ENCODE measurements at regions not wholly inside any gene's neighbourhood (a gene's known extent, or its start where the extent isn't known, plus 50 kb on each side); places are given as distances from the start of the nearest gene placed in this dataset.

GRCh38 chr10:78828647-78829539, 239.9 kb upstream of the ZMIZ1 start:
- WGBS (ENCODE audit: insufficient coverage, low lambda C conversion rate) = no CpG with 5 or more reads among the region's 24 CpGs
- no peaks in the 10 kb centered on the region for H3K9me3 ChIP-seq (ENCODE audit: control insufficient read depth, low read depth, low read length)
- no peaks in the 10 kb centered on the region for H3K27me3 ChIP-seq (ENCODE audit: control insufficient read depth, insufficient read depth, low read length)
- no peaks in the 10 kb centered on the region for H3K4me1 ChIP-seq (ENCODE audit: control insufficient read depth, insufficient read depth, low read length)
- DNase-seq = no peak
- H3K36me3 ChIP-seq (ENCODE audit: control insufficient read depth, insufficient read depth, low read length) = no peaks in the 10 kb centered on the region
- no peak overlapping the region for H3K4me3 ChIP-seq (ENCODE audit: low read length)
- H3K27ac ChIP-seq (ENCODE audit: low read length) = no peak overlapping the region

DNA sequence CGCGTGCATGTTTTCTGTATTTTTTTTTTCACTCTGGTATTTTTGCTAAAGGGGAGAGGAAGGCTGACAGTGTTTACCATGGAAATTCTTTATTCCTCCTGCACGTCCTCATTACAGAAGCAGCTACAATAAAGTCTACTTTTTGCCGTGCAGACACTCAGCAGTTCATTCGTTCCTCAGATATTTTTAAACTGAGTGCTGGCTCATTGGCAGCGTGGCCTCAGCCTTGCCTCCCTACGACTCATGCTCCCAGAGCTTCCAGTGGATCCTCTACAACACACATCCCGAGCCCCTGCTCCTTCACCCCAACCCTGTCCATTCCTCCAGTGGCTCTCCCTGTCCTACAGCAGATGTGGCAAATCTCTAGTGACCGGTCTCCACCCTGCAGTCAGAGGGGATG, 239.2 kb upstream of the ZMIZ1 start:
- no peak overlapping the region for H3K27ac ChIP-seq (ENCODE audit: low read length)
- no peaks in the 10 kb centered on the region for H3K4me1 ChIP-seq (ENCODE audit: control insufficient read depth, insufficient read depth, low read length)
- no peak overlapping the region for H3K4me3 ChIP-seq (ENCODE audit: low read length)
- WGBS (ENCODE audit: insufficient coverage, low lambda C conversion rate) = 67% methylated on average over 1 of the region's 9 CpGs
- H3K27me3 ChIP-seq (ENCODE audit: control insufficient read depth, insufficient read depth, low read length) = no peaks in the 10 kb centered on the region
- no peaks in the 10 kb centered on the region for H3K9me3 ChIP-seq (ENCODE audit: control insufficient read depth, low read depth, low read length)
- DNase-seq = no peak
- H3K36me3 ChIP-seq (ENCODE audit: control insufficient read depth, insufficient read depth, low read length) = no peaks in the 10 kb centered on the region

DNA sequence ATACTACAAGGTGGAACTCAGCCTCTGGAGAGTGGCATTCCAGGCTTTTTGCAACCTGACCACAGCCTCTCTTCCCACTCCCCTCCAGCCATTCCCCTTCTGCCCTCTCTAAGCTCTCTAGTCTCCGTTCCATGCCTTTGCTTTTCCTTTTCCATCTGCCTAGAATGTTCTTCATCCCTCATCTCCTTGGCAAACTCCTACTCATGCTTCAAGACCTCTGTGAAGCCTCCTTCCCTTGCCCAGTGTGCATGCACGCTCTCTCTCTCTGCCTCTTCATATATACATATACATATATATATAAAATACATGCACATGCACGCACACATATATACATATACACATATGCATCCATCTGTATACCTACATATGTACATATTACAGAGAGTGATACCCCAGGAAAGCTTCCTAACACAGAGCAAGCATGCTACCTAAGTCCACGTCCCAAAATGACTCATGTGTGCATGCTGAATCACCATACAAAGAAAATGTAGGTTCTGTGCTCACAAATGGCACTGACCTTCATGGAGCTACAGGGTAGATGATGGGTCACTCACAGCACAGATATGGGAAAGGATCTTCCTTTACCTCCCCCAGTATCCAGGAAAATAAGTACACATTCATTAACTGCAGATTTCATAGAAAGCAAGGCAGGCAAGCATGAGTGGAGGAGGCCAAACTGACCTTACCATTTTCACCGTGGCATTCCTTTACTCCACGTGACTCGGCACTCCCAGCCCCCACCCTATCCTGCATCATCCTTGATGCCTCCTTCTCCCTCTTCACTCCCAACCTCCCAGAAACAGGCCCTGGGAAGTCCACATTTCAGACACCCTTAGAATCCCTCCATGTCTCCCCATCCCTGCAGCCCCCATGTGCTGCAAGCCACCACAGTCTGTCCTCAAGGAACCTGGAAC, 238.4 kb upstream of the ZMIZ1 start:
- Histone ChIP-seq H3K4me3 (ENCODE audit: low read length) (no peak overlapping the region), H3K4me1 (ENCODE audit: control insufficient read depth, insufficient read depth, low read length) (no peaks in the 10 kb centered on the region), H3K36me3 (ENCODE audit: control insufficient read depth, insufficient read depth, low read length) (no peaks in the 10 kb centered on the region), H3K9me3 (ENCODE audit: control insufficient read depth, low read depth, low read length) (no peaks in the 10 kb centered on the region), H3K27me3 (ENCODE audit: control insufficient read depth, insufficient read depth, low read length) (no peaks in the 10 kb centered on the region), H3K27ac (ENCODE audit: low read length) (no peak overlapping the region)
- WGBS (ENCODE audit: insufficient coverage, low lambda C conversion rate) = no CpG with 5 or more reads among the region's 7 CpGs
- DNase-seq = no peak

GRCh38 chr10:78830976-78831375, 237.8 kb upstream of the ZMIZ1 start:
- no peak for DNase-seq
- H3K27me3 ChIP-seq (ENCODE audit: control insufficient read depth, insufficient read depth, low read length) = no peaks in the 10 kb centered on the region
- WGBS (ENCODE audit: insufficient coverage, low lambda C conversion rate) = no CpG with 5 or more reads among the region's 7 CpGs
- no peaks in the 10 kb centered on the region for H3K9me3 ChIP-seq (ENCODE audit: control insufficient read depth, low read depth, low read length)
- no peak overlapping the region for H3K27ac ChIP-seq (ENCODE audit: low read length)
- no peaks in the 10 kb centered on the region for H3K4me1 ChIP-seq (ENCODE audit: control insufficient read depth, insufficient read depth, low read length)
- no peaks in the 10 kb centered on the region for H3K36me3 ChIP-seq (ENCODE audit: control insufficient read depth, insufficient read depth, low read length)
- H3K4me3 ChIP-seq (ENCODE audit: low read length) = no peak overlapping the region

DNA sequence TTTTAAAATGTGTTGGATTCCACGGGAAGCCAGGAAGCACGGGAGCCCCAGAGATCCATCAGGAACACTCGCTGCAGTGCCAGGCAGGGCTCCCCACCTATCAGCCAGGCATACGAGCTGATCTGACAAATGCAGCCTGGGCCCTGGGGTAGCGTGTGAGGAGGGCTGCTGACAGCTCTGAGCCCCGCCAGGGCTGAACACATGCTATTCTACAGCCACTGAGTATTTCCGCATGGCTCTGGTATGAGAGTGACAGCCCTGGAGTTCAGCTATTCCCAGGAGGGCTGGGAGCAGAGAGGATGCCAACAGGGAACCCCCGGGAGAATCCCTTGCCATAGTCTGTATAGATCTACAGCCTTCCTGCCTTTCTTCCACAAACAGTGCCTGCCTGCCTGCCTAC, 237.3 kb upstream of the ZMIZ1 start:
- H3K4me3 ChIP-seq (ENCODE audit: low read length) = no peak overlapping the region
- no peak for DNase-seq
- no CpG with 5 or more reads among the region's 8 CpGs for WGBS (ENCODE audit: insufficient coverage, low lambda C conversion rate)
- H3K4me1 ChIP-seq (ENCODE audit: control insufficient read depth, insufficient read depth, low read length) = no peaks in the 10 kb centered on the region
- no peaks in the 10 kb centered on the region for H3K9me3 ChIP-seq (ENCODE audit: control insufficient read depth, low read depth, low read length)
- H3K27ac ChIP-seq (ENCODE audit: low read length) = no peak overlapping the region
- no peaks in the 10 kb centered on the region for H3K36me3 ChIP-seq (ENCODE audit: control insufficient read depth, insufficient read depth, low read length)
- H3K27me3 ChIP-seq (ENCODE audit: control insufficient read depth, insufficient read depth, low read length) = no peaks in the 10 kb centered on the region

DNA sequence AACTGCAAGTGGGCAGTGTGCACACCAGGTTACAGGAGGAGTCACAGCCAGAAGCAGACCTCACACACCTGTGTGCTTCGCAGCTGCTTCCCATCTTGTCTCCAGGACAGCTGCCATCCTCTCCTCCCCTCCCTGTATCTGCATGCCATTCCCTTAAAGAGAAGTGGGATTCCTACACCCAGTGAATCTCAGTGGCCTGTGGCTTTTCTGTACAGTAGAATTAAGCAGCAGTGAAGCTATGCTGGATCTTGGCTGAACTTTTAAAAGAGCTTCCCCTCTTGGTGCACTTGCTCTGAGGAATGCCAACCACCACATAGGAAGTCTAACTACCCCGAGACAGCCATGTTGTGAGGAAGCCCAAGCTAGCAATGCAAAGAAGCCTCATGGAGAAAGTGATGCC, 236.5 kb upstream of the ZMIZ1 start:
- WGBS (ENCODE audit: insufficient coverage, low lambda C conversion rate) = no CpG with 5 or more reads among the region's 2 CpGs
- no peaks in the 10 kb centered on the region for H3K9me3 ChIP-seq (ENCODE audit: control insufficient read depth, low read depth, low read length)
- DNase-seq = no peak
- no peaks in the 10 kb centered on the region for H3K27me3 ChIP-seq (ENCODE audit: control insufficient read depth, insufficient read depth, low read length)
- H3K36me3 ChIP-seq (ENCODE audit: control insufficient read depth, insufficient read depth, low read length) = no peaks in the 10 kb centered on the region
- H3K4me3 ChIP-seq (ENCODE audit: low read length) = no peak overlapping the region
- H3K4me1 ChIP-seq (ENCODE audit: control insufficient read depth, insufficient read depth, low read length) = no peaks in the 10 kb centered on the region
- H3K27ac ChIP-seq (ENCODE audit: low read length) = no peak overlapping the region

- H3K27me3 ChIP-seq (ENCODE audit: control insufficient read depth, insufficient read depth, low read length) = no peaks in the 10 kb centered on the region
- H3K9me3 ChIP-seq (ENCODE audit: control insufficient read depth, low read depth, low read length) = no peaks in the 10 kb centered on the region
- no peak for DNase-seq
- H3K36me3 ChIP-seq (ENCODE audit: control insufficient read depth, insufficient read depth, low read length) = no peaks in the 10 kb centered on the region
- no peaks in the 10 kb centered on the region for H3K4me1 ChIP-seq (ENCODE audit: control insufficient read depth, insufficient read depth, low read length)
- H3K4me3 ChIP-seq (ENCODE audit: low read length) = no peak overlapping the region
- H3K27ac ChIP-seq (ENCODE audit: low read length) = no peak overlapping the region
- WGBS (ENCODE audit: insufficient coverage, low lambda C conversion rate) = no CpG with 5 or more reads among the region's 5 CpGs
Observed at GRCh38 chr10:78838141-78838657, 230.6 kb upstream of the ZMIZ1 start.

DNA sequence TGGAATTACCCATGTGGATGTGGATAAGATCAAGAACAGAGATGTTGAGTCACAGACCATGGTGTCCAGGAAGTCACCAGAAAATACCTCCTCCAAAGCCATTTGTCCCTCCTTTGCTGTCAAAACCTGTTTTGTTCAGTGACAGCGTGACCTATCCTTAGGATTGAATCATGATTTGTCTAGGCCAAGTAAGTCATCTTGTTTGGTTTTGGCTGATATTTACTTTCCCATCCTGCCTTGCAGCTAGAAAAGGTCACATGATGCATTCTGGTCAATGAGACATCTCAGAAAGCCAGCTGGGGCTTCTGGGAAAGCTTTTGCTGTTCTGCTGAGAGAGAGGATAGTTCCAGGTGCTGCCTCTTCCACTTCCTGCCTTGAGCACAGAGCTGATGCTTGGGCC, 225.3 kb upstream of the ZMIZ1 start:
- H3K9me3 ChIP-seq (ENCODE audit: control insufficient read depth, low read depth, low read length) = no peaks in the 10 kb centered on the region
- no CpG with 5 or more reads among the region's 1 CpG for WGBS (ENCODE audit: insufficient coverage, low lambda C conversion rate)
- peaks cover 2% of the 10 kb centered on the region for H3K27me3 ChIP-seq (ENCODE audit: control insufficient read depth, insufficient read depth, low read length)
- no peaks in the 10 kb centered on the region for H3K4me1 ChIP-seq (ENCODE audit: control insufficient read depth, insufficient read depth, low read length)
- H3K27ac ChIP-seq (ENCODE audit: low read length) = no peak overlapping the region
- no peak overlapping the region for H3K4me3 ChIP-seq (ENCODE audit: low read length)
- H3K36me3 ChIP-seq (ENCODE audit: control insufficient read depth, insufficient read depth, low read length) = no peaks in the 10 kb centered on the region
- no peak for DNase-seq

DNA sequence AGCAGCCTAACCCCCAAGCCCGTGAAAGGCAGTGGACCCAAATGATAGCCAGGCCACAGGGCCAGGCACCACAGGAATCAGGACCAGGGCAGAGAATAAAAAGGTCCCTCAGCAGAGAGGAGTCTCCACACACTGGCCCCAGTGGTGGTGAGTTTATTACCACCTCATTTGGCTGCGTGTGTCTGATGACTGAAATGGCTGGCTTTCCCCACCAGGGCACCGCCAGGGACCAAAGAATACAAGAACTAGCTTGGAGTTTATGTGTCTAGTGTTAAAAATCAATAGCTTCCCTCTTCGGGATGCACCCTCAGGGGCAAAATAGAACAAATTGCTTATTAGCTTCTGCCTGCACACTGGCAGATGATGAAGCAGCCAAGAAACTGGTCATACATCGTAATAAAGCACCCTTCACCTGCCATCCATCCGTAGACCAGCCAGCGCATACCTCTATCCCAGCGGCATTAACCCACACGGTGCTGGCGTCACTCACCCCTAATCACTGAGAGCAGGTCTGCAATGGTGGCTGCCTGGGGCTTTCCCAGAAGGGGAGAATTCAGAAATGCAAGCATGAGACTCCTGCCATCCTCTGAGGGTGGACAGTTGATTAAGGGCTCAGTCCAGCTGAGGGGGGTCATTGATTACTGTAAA, 223.7 kb upstream of the ZMIZ1 start:
- no peak overlapping the region for H3K4me3 ChIP-seq (ENCODE audit: low read length)
- H3K9me3 ChIP-seq (ENCODE audit: control insufficient read depth, low read depth, low read length) = no peaks in the 10 kb centered on the region
- H3K4me1 ChIP-seq (ENCODE audit: control insufficient read depth, insufficient read depth, low read length) = no peaks in the 10 kb centered on the region
- peaks cover 2% of the 10 kb centered on the region for H3K27me3 ChIP-seq (ENCODE audit: control insufficient read depth, insufficient read depth, low read length)
- no peak for DNase-seq
- no peaks in the 10 kb centered on the region for H3K36me3 ChIP-seq (ENCODE audit: control insufficient read depth, insufficient read depth, low read length)
- WGBS (ENCODE audit: insufficient coverage, low lambda C conversion rate) = no CpG with 5 or more reads among the region's 10 CpGs
- no peak overlapping the region for H3K27ac ChIP-seq (ENCODE audit: low read length)

DNA sequence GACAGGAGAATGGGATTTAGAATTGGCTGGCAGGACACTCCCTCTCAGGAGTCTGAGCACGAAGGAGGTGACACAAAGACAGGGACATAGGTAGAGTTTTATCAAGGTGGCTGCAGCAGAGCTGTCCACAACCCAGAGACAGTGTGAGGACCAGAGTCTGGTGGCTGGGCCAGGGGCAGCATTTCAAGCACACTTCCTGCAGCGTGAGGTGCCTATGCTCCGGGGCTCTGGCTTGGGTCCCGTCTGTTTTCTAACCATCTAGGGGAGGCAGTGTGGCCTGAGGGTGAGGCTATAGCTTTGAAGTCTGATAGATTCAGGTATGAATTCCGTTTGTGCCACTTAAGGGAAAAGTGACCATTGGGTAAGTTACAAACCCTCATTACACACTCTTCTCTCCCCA, 222.7 kb upstream of the ZMIZ1 start:
- Histone ChIP-seq H3K27me3 (ENCODE audit: control insufficient read depth, insufficient read depth, low read length) (peaks cover 2% of the 10 kb centered on the region), H3K27ac (ENCODE audit: low read length) (no peak overlapping the region), H3K36me3 (ENCODE audit: control insufficient read depth, insufficient read depth, low read length) (no peaks in the 10 kb centered on the region), H3K9me3 (ENCODE audit: control insufficient read depth, low read depth, low read length) (no peaks in the 10 kb centered on the region), H3K4me3 (ENCODE audit: low read length) (no peak overlapping the region), H3K4me1 (ENCODE audit: control insufficient read depth, insufficient read depth, low read length) (no peaks in the 10 kb centered on the region)
- WGBS (ENCODE audit: insufficient coverage, low lambda C conversion rate) = no CpG with 5 or more reads among the region's 5 CpGs
- DNase-seq = no peak
